ENCODE measurements at regions not wholly inside any gene's neighbourhood (a gene's known extent, or its start where the extent isn't known, plus 50 kb on each side); places are given as distances from the start of the nearest gene placed in this dataset.

DNA sequence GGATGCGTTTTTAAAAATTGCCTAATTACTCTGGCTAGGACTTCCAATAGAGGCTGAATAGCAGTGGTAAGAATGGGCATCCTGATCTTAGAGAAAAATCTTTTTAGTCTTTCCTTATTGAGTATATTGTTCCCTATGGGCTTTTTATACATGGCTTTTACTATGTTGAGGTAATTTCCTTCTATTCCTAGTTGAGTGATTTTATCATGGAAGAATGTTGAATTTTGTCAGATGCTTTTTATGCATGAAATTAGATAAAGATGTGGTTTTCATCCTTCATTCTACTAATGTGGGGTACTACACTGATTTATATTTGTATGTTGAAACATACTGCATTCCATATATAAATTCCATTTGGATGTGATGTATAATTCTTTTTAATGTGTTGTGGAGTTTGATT is 2673.8 kb downstream of the PCDH9 start:
- H3K4me1 ChIP-seq, result no peaks in the 10 kb centered on the region
- H3K27me3 ChIP-seq, result no peaks in the 10 kb centered on the region
- no peak for TF ChIP-seq POLR2A (IDR thresholded peaks at IDR 0.05)
- no peak for TF ChIP-seq POLR2AphosphoS5 (IDR thresholded peaks at IDR 0.05)
- TF ChIP-seq EP300 (IDR thresholded peaks at IDR 0.05), result no peak
- no peak for TF ChIP-seq CTCF (IDR thresholded peaks at IDR 0.05)
- no peak overlapping the region for H3K4me3 ChIP-seq
- H3K9me3 ChIP-seq, result no peaks in the 10 kb centered on the region
- H3K36me3 ChIP-seq, result no peaks in the 10 kb centered on the region
- no peak for ATAC-seq
- H3K27ac ChIP-seq, result no peak overlapping the region
- 72 to 100% methylated on average over 1 of the region's 1 CpG for WGBS, 2 donors (ENCODE audit: low coverage in 1 of 2)

GRCh38 chr13:64553411-64554129 is 2676.6 kb downstream of the PCDH9 start:
- ATAC-seq, result no peak
- no peaks in the 10 kb centered on the region for H3K4me1 ChIP-seq
- no peaks in the 10 kb centered on the region for H3K27me3 ChIP-seq
- TF ChIP-seq EP300 (IDR thresholded peaks at IDR 0.05) (no peak), POLR2A (IDR thresholded peaks at IDR 0.05) (no peak), POLR2AphosphoS5 (IDR thresholded peaks at IDR 0.05) (no peak), CTCF (IDR thresholded peaks at IDR 0.05) (no peak)
- H3K36me3 ChIP-seq, result no peaks in the 10 kb centered on the region
- 84 to 91% methylated on average over 2 of the region's 2 CpGs for WGBS, 2 donors (ENCODE audit: low coverage in 1 of 2)
- H3K27ac ChIP-seq, result no peak overlapping the region
- no peak overlapping the region for H3K4me3 ChIP-seq
- H3K9me3 ChIP-seq, result no peaks in the 10 kb centered on the region

DNA sequence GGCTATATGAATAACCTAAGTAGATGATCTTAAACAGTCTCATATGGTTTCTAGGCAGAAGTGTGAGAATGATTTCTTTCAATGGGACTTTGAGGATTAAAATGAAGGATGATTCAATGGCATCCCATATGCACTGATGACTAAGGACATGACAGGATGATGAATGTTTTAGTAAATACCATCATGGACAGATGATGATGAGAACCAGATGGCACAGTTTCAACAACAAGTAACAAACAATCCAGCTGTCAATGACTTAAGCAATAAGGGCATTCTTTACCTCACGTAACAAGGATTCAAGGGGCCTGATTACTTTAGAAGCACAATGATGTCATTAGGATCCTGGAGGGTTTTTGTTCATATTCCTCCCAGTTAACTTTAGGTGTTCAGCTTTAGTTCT is 2678.4 kb downstream of the PCDH9 start:
- no peak overlapping the region for H3K27ac ChIP-seq
- H3K4me1 ChIP-seq, result no peaks in the 10 kb centered on the region
- ATAC-seq, result no peak
- no peak for TF ChIP-seq CTCF (IDR thresholded peaks at IDR 0.05)
- TF ChIP-seq POLR2A (IDR thresholded peaks at IDR 0.05), result no peak
- no peak for TF ChIP-seq POLR2AphosphoS5 (IDR thresholded peaks at IDR 0.05)
- no peak for TF ChIP-seq EP300 (IDR thresholded peaks at IDR 0.05)
- H3K27me3 ChIP-seq, result no peaks in the 10 kb centered on the region
- H3K4me3 ChIP-seq, result no peak overlapping the region
- H3K36me3 ChIP-seq, result no peaks in the 10 kb centered on the region
- H3K9me3 ChIP-seq, result no peaks in the 10 kb centered on the region
- 60 to 85% methylated on average over 1 of the region's 1 CpG for WGBS, 2 donors (ENCODE audit: low coverage in 1 of 2)

- H3K36me3 ChIP-seq, result no peaks in the 10 kb centered on the region
- H3K9me3 ChIP-seq, result no peaks in the 10 kb centered on the region
- no peak overlapping the region for H3K27ac ChIP-seq
- 53 to 70% methylated on average over 1 of the region's 1 CpG for WGBS, 2 donors (ENCODE audit: low coverage in 1 of 2)
- ATAC-seq, result no peak
- no peak for TF ChIP-seq EP300 (IDR thresholded peaks at IDR 0.05)
- no peak for TF ChIP-seq POLR2AphosphoS5 (IDR thresholded peaks at IDR 0.05)
- TF ChIP-seq POLR2A (IDR thresholded peaks at IDR 0.05), result no peak
- no peak for TF ChIP-seq CTCF (IDR thresholded peaks at IDR 0.05)
- H3K4me3 ChIP-seq, result no peak overlapping the region
- H3K4me1 ChIP-seq, result no peaks in the 10 kb centered on the region
- H3K27me3 ChIP-seq, result no peaks in the 10 kb centered on the region
Observed at GRCh38 chr13:64546371-64546770, 2683.8 kb downstream of the PCDH9 start.

DNA sequence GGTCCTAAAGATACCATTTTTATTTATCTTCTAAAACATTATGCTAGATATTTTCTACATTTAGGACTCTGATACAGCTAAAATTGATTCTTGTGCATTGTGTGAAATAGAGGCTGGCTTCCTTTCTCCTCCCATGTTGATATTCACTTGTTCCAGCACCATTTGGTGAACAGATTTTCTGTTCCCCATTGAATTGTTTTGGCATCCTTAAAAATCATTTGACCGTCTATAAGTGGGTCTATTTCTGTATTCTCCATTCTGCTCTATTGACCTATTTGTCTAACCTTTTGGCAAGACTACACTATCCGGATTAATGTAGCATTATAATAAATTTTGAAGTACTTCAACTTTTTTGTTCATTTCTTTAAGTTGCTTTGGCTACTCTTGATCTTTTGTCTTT is 2689.2 kb downstream of the PCDH9 start:
- Histone ChIP-seq H3K27ac (no peak overlapping the region), H3K4me1 (no peaks in the 10 kb centered on the region), H3K4me3 (no peak overlapping the region), H3K36me3 (no peaks in the 10 kb centered on the region), H3K9me3 (no peaks in the 10 kb centered on the region), H3K27me3 (no peaks in the 10 kb centered on the region)
- ATAC-seq, result no peak
- 51 to 65% methylated on average over 2 of the region's 2 CpGs for WGBS, 2 donors (ENCODE audit: low coverage in 1 of 2)
- TF ChIP-seq POLR2A (IDR thresholded peaks at IDR 0.05) (no peak), POLR2AphosphoS5 (IDR thresholded peaks at IDR 0.05) (no peak), CTCF (IDR thresholded peaks at IDR 0.05) (no peak), EP300 (IDR thresholded peaks at IDR 0.05) (no peak)

All from gastroesophageal sphincter (tissue), 4 donors.